HepG2 (cell line): ENCODE measurements at regions not wholly inside any gene's neighbourhood (a gene's known extent, or its start where the extent isn't known, plus 50 kb on each side); places are given as distances from the start of the nearest gene placed in this dataset.

ENCODE experiments used
- BRCA1 ChIP-seq: sonication (generic); formaldehyde crosslinking; IDR thresholded peaks from 2 replicates; pipeline ENCODE4 v1.4.0; 2020; ENCODE audit warnings: missing genetic modification reagents
- KDM5A ChIP-seq: fragments of 200-600 bp; sonication (generic); IDR thresholded peaks from 2 replicates; pipeline ENCODE4 v1.7.0; 2018; ENCODE audit warnings: antibody characterized with exemption, mild to moderate bottlenecking, low read length, borderline replicate concordance
- MED8 ChIP-seq: sonication (generic); formaldehyde crosslinking; IDR thresholded peaks from 2 replicates; pipeline ENCODE4 v1.8.1; 2023; ENCODE audit warnings: mild to moderate bottlenecking, missing genetic modification reagents; ENCODE audit not compliant: insufficient replicate concordance
- NFE2L1 ChIP-seq: sonication (generic); formaldehyde crosslinking; IDR thresholded peaks from 2 replicates; pipeline ENCODE4 v1.4.0; 2020; ENCODE audit warnings: missing genetic modification reagents, mild to moderate bottlenecking, borderline replicate concordance
- ZFX ChIP-seq: sonication (generic); formaldehyde crosslinking; IDR thresholded peaks from 2 replicates; pipeline ENCODE4 v1.4.0; 2020; ENCODE audit warnings: mild to moderate bottlenecking, low read depth, missing genetic modification reagents, moderate library complexity

- TF ChIP-seq ZFX (CRISPR knock-in tag) (no peak), BRCA1 (CRISPR knock-in tag) (no peak), NFE2L1 (CRISPR knock-in tag) (no peak), KDM5A (no peak), MED8 (CRISPR knock-in tag) (no peak)
Measured at GRCh38 chr6:16884526-16884925, 123.3 kb upstream of the ATXN1 start.
